B cell (primary cell): ENCODE measurements at regions not wholly inside any gene's neighbourhood (a gene's known extent, or its start where the extent isn't known, plus 50 kb on each side); places are given as distances from the start of the nearest gene placed in this dataset.

Source experiments
- ATAC-seq: fragments of 200-7000 bp; cut with Tn5 transposase; one replicate; pipeline ENCODE4 v1.10.0; 2021; ENCODE audit warnings: low read depth, mild to moderate bottlenecking, moderate number of reproducible peaks, moderate library complexity
- CTCF ChIA-PET: fragments of 350-600 bp; sonication (Branson Sonifier 250); formaldehyde crosslinking; loops from one replicate; lab custom pipeline; 2021; ENCODE audit warnings: antibody characterized with exemption, inconsistent platforms; lab: Charles Lee
- POLR2A ChIA-PET: fragments of 350-600 bp; sonication (Branson Sonifier 250); formaldehyde crosslinking; loops from one replicate; lab custom pipeline; 2021; ENCODE audit warnings: antibody characterized with exemption; lab: Charles Lee
- DNase-seq: peaks from one replicate; pipeline ENCODE4 v3.0.0; 2013
- H2AFZ ChIP-seq: 2 replicates; pipeline ENCODE4 v1.6.1; 2012; ENCODE audit warnings: mild to moderate bottlenecking, low read depth, low read length; ENCODE audit not compliant: insufficient read depth, poor library complexity, severe bottlenecking
- H3K27ac ChIP-seq, 2 donors: 1 replicate in 1 of 2; 2 replicates in 1 of 2; pipeline ENCODE4 v1.5.1; 2012 to 2013; ENCODE audit warnings: low read length in 2 of 2, mild to moderate bottlenecking in 2 of 2, moderate library complexity in 1 of 2
- H3K27me3 ChIP-seq, 4 experiments: fragments of 200-600 bp in 1 of 4; sonication (generic) in 1 of 4; replicated peaks in 1 of 4; 1 replicate in 2 of 4; 2 replicates in 2 of 4; pipeline versions ENCODE4 v1.6.1 to v1.7.0; 2013 to 2016; ENCODE audit warnings: low read length in 3 of 4, mild to moderate bottlenecking in 2 of 4, mixed read lengths in 1 of 4, moderate library complexity in 1 of 4; ENCODE audit not compliant: insufficient read depth in 4 of 4, control insufficient read depth in 3 of 4; ENCODE audit errors: control extremely low read depth in 1 of 4
- H3K36me3 ChIP-seq, 2 experiments: replicated peaks in 1 of 2; 1 replicate in 1 of 2; 2 replicates in 1 of 2; pipeline versions ENCODE4 v1.6.1 to v1.7.1; 2013; ENCODE audit warnings: low read length in 1 of 2; ENCODE audit not compliant: insufficient read depth in 2 of 2, control insufficient read depth in 1 of 2; ENCODE audit errors: control extremely low read depth in 1 of 2, extremely low read depth in 1 of 2
- H3K4me1 ChIP-seq, 2 donors: fragments of 200-600 bp in 1 of 2; sonication (generic) in 1 of 2; 1 replicate in 1 of 2; 2 replicates in 1 of 2; pipeline versions ENCODE4 v1.5.1 to v1.6.1; 2013 to 2017; ENCODE audit warnings: low read length in 2 of 2; ENCODE audit not compliant: control insufficient read depth in 2 of 2, insufficient read depth in 2 of 2
- H3K4me2 ChIP-seq: replicated peaks from 2 replicates; pipeline ENCODE3; 2012; ENCODE audit warnings: mild to moderate bottlenecking, low read depth, low read length; ENCODE audit not compliant: poor library complexity, severe bottlenecking
- H3K4me3 ChIP-seq, 5 experiments: fragments of 200-600 bp in 1 of 5; sonication (generic) in 1 of 5; 1 replicate in 3 of 5; 2 replicates in 2 of 5; pipeline versions ENCODE4 v1.5.1 to v1.7.0; 2011 to 2016; ENCODE audit warnings: low read length in 4 of 5, mild to moderate bottlenecking in 4 of 5, low read depth in 2 of 5, control low read depth in 1 of 5, moderate library complexity in 1 of 5; ENCODE audit not compliant: insufficient read depth in 1 of 5; ENCODE audit errors: control extremely low read depth in 1 of 5, extremely low read depth in 1 of 5
- H3K79me2 ChIP-seq: fragments of 200-600 bp; sonication (generic); one replicate; pipeline ENCODE4 v1.6.0; 2016; ENCODE audit warnings: low read length; ENCODE audit not compliant: control insufficient read depth, insufficient read depth
- H3K9ac ChIP-seq: fragments of 200-600 bp; sonication (generic); 2 replicates; pipeline ENCODE4 v1.6.1; 2017; ENCODE audit warnings: mild to moderate bottlenecking, low read length, moderate library complexity
- H3K9me3 ChIP-seq, 3 donors: one replicate each; pipeline versions ENCODE4 v1.6.1 to v1.7.1; 2013; ENCODE audit warnings: low read length in 2 of 3; ENCODE audit not compliant: control insufficient read depth in 2 of 3, insufficient read depth in 1 of 3; ENCODE audit errors: control extremely low read depth in 1 of 3
- H4K20me1 ChIP-seq: 2 replicates; pipeline ENCODE4 v1.6.0; 2012; ENCODE audit warnings: mild to moderate bottlenecking, low read length; ENCODE audit not compliant: insufficient read depth, control insufficient read depth, poor library complexity, severe bottlenecking
- H3K27ac Mint-ChIP-seq: one replicate; pipeline ENCODE4 v1.8.0; 2021; ENCODE audit warnings: mixed read lengths
- H3K27me3 Mint-ChIP-seq: one replicate; pipeline ENCODE4 v1.8.0; 2021; ENCODE audit warnings: mixed read lengths
- H3K4me1 Mint-ChIP-seq: one replicate; pipeline ENCODE4 v1.8.0; 2021; ENCODE audit warnings: mixed read lengths
- H3K4me3 Mint-ChIP-seq: one replicate; pipeline ENCODE4 v1.8.0; 2021; ENCODE audit warnings: mixed read lengths
- H3K9me3 Mint-ChIP-seq: one replicate; pipeline ENCODE4 v1.8.0; 2022; ENCODE audit warnings: mixed read lengths; ENCODE audit not compliant: insufficient read depth
- CTCF ChIP-seq: fragments of 200-600 bp; IDR thresholded peaks from one replicate; pipeline ENCODE4 v1.8.0; 2022; ENCODE audit warnings: antibody characterized with exemption, mild to moderate bottlenecking
- EZH2 ChIP-seq: IDR thresholded peaks from 2 replicates; pipeline ENCODE4 v1.6.1; 2012; ENCODE audit warnings: borderline replicate concordance, low read depth, mild to moderate bottlenecking, moderate library complexity, low read length; ENCODE audit not compliant: insufficient read depth, poor library complexity, severe bottlenecking
- WGBS: methylation state at CpG from one replicate; pipeline ENCODE4 v1.1.5; 2013; ENCODE audit warnings: missing lambda C conversion rate; ENCODE audit not compliant: insufficient coverage; 5-methylcytosine and 5-hydroxymethylcytosine counted together
- intact Hi-C: fragments of 100-400 bp; cut with micrococcal nuclease; formaldehyde crosslinking; loops from one replicate; pipeline ENCODE4 v1.10.0; 2022

- Histone ChIP-seq H2AFZ (no peak overlapping the region), H3K79me2 (no peaks in the 10 kb centered on the region), H3K27ac (no peak overlapping the region), H3K4me1 (no peaks in the 10 kb centered on the region), H3K36me3 (no peaks in the 10 kb centered on the region), H3K9me3 (no peaks in the 10 kb centered on the region), H3K4me2 (no peak overlapping the region), H3K9ac (no peak overlapping the region), H4K20me1 (no peaks in the 10 kb centered on the region), H3K27me3 (no peaks in the 10 kb centered on the region), H3K4me3 (no peak overlapping the region)
- DNase-seq (no peak), ATAC-seq (no peak)
- Mint-ChIP-seq H3K27ac (no peak overlapping the region), H3K27me3 (no peaks in the 10 kb centered on the region), H3K9me3 (no peaks in the 10 kb centered on the region), H3K4me1 (no peaks in the 10 kb centered on the region), H3K4me3 (no peak overlapping the region)
- no CpG with 5 or more reads among the region's 1 CpG for WGBS
- POLR2A ChIA-PET, result no interaction called here
- intact Hi-C loops, result no loop called here
- TF ChIP-seq CTCF (no peak), EZH2 (no peak)
- CTCF ChIA-PET, result no interaction called here
These were observed 499.4 kb downstream of the NAV3 start for GRCh38 chr12:78330131-78330530.

GRCh38 chr12:78331181-78331580, 500.5 kb downstream of the NAV3 start:
- intact Hi-C loops, result no loop called here
- no peak for ATAC-seq
- ChIA-PET POLR2A (no interaction called here), CTCF (interaction anchor here (0.7 kb wide), 1 partner anchor 14 kb away, joined by 3 read pairs; no protein-coding TSS in a partner anchor)
- Mint-ChIP-seq H3K4me1 (no peaks in the 10 kb centered on the region), H3K27ac (no peak overlapping the region), H3K4me3 (no peak overlapping the region), H3K27me3 (no peaks in the 10 kb centered on the region), H3K9me3 (peaks cover 1% of the 10 kb centered on the region)
- Histone ChIP-seq H2AFZ (no peak overlapping the region), H3K4me2 (no peak overlapping the region), H3K4me1 (no peaks in the 10 kb centered on the region), H3K27me3 (no peaks in the 10 kb centered on the region), H3K9ac (no peak overlapping the region), H3K79me2 (no peaks in the 10 kb centered on the region), H3K9me3 (no peaks in the 10 kb centered on the region), H4K20me1 (no peaks in the 10 kb centered on the region), H3K4me3 (no peak overlapping the region), H3K36me3 (no peaks in the 10 kb centered on the region), H3K27ac (no peak overlapping the region)
- TF ChIP-seq EZH2 (no peak), CTCF (no peak)
- no peak for DNase-seq
- WGBS, result 86% methylated on average over 1 of the region's 2 CpGs
